H54 (cell line): ENCODE measurements at regions not wholly inside any gene's neighbourhood (a gene's known extent, or its start where the extent isn't known, plus 50 kb on each side); places are given as distances from the start of the nearest gene placed in this dataset.

Experiments
- DNase-seq: peaks from one replicate; pipeline ENCODE4 v3.0.0; 2011; ENCODE audit warnings: low spot score, mixed read lengths; ENCODE audit not compliant: insufficient read length
- FAIRE-seq: peaks from 3 replicates; lab custom pipeline; 2011; peaks lifted over from hg19 to GRCh38; lab: Jason Lieb, UNC
- POLR2A ChIP-seq: IDR thresholded peaks from 2 replicates; pipeline ENCODE4 v1.6.1; 2011; ENCODE audit warnings: low read depth, mild to moderate bottlenecking, low read length

GRCh38 chr21:33121715-33122475 is 52.0 kb downstream of the OLIG1 start:
- FAIRE-seq (no peak), DNase-seq (peak; percentile 26)
- no peak for TF ChIP-seq POLR2A

DNA sequence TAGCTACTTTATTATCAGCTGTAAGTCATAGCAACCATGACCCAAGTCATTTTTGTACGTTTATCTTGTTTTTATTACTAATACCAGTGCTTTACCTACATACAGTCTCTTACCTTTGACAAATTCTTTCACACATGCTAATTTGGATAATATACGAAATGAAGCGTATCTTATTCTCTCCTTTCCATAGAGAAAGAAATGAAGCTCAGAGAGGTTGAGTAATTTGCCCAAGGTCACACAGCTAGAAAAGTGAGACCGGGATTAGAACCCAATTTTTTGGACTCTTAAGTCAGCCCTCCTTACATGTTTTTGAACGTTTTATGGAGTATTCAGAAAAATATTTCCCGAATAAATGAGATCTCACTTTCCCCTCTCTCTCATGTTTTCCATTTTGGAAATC is 52.6 kb downstream of the OLIG1 start:
- no peak for TF ChIP-seq POLR2A
- DNase-seq (no peak), FAIRE-seq (no peak)

- FAIRE-seq (no peak), DNase-seq (no peak)
- no peak for TF ChIP-seq POLR2A
Measured at GRCh38 chr21:33123374-33124123, 53.6 kb downstream of the OLIG1 start.

DNA sequence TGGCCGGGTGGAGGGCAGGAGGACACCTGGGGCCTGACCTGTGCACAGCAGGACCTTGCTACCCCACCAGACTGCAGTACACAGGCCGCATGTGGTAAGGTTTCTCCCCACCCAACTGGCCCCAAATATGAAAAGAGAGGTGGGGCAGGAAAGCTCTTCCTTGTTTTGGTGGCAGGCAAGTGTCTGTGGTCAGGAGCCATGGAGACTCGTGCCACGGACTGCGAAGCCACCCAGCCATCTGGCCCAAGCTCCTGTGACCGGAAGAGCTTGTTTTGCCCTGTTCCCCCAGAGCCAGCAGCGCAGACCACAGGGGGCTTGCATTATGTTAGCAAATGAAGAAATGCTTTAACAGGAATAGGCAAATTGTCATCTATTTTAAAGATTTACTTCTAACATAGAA is 54.9 kb downstream of the OLIG1 start:
- DNase-seq (no peak), FAIRE-seq (no peak)
- no peak for TF ChIP-seq POLR2A

DNA sequence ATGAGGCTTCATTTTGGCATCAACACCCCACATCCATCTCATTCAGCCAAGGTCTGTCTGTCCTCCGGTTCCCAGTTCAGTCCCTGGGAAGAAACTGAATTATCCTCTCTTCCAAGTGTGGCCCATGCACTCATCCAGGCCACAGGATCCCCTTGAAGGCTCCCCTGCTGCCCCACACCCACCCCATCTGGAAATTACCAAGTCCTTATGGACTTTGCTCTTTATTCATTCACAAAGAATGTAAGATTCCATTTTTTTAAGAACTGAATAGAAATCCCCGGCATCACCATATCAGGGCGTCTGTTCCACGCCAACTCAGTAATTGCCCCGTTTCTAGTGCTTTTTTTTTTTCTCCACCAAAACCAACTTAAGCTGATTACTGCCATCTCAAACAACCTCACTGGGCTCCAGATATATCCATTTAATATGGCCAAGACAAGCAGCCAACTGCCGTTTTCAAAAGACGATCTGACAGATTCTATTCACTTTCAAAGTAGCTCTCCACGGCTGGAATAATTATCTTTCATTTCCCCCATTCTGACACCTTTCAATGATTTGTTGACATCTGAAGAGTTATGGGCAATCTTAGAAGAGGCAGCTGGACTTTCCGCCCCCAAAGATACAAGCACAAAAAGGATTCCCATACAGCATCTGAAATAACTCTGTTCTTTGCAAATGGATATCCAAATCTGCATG is 55.9 kb downstream of the OLIG1 start:
- DNase-seq (no peak), FAIRE-seq (no peak)
- TF ChIP-seq POLR2A = no peak

GRCh38 chr21:33126569-33126968 is 56.6 kb downstream of the OLIG1 start:
- no peak for TF ChIP-seq POLR2A
- no peak for FAIRE-seq

DNA sequence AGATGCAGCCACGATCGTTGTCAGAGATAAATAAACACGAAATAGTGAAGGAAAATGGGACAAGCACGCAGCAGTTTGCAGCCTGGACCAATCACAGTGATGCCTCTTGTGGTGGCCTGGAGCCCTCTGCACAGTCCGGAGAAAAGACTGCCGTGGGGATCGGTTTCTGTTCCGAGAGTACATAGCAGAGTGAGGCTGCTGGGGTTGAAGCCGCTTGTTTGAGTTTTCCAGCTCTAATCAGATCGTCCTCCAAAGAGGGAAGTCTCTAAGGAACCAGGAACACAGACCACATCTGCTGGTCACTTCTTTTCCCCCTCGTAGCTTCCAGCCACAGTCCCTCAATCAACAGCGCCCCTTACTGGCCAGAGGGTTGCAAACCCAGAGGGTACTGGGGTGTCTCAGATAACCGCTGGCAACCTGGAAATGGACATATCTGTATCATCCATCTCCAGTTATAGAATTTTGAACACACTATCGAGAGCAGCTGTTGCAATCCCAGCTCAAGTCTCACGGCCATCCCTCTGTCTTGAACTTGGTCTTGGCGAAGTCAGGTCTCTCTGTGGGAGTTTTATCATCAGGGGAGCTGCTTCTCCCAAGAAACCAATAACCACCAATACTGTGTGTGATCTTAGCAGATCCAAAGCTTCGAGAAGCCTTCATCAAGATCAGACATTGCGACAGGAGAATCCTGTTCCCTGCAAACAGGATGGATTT is 57.4 kb downstream of the OLIG1 start:
- no peak for TF ChIP-seq POLR2A
- DNase-seq (peak; percentile 84), FAIRE-seq (peak; percentile 52)

More at GRCh38 chr21:33126569-33126968, 56.6 kb downstream of the OLIG1 start:
- DNase-seq = no peak

DNA sequence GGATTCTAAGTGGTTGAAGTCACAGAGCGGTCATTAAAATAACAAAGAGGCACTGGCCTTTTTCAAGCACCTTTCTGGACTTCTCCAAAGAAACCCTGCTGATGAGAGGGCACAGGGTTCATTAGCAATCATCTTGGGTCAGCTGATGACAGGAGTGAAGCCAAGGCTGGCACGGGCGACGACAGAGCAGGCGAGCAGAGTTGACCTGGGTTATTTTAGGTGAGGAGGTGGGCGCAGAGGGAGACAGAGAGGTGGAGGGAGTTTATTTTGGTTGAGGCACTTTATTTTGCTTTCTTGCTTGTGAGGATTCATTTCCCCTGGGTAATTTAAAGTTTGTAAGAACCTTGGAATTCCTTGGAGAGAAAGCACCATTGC is 57.9 kb downstream of the OLIG1 start:
- DNase-seq = no peak
- no peak for FAIRE-seq
- TF ChIP-seq POLR2A = no peak

- FAIRE-seq (no peak), DNase-seq (no peak)
Measured at GRCh38 chr21:33128538-33128937, 58.6 kb downstream of the OLIG1 start.

GRCh38 chr21:33132054-33132453 is 62.1 kb downstream of the OLIG1 start:
- DNase-seq (no peak), FAIRE-seq (no peak)
- TF ChIP-seq POLR2A = no peak

More at GRCh38 chr21:33128538-33128937, 58.6 kb downstream of the OLIG1 start:
- TF ChIP-seq POLR2A = no peak

DNA sequence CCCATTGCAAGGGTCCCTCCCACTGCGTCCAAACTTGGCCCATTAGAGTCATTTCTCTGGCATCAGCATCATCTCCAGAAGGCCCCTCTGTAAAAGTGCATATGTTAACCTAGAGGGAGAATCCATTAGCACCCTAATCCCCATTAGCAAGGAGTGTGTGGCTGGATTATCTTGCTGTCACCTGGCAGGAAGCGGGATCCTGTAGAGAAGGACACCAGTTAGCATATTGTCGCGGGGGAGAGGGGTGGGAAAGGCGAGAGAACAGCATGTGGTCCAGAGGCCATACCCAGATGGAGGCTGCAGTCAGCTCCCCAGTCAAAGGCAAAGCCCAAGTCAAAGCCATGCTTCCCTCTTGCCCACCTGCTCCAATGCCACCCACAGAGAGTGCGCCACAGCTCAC is 64.0 kb downstream of the OLIG1 start:
- DNase-seq = no peak
- FAIRE-seq = no peak
- TF ChIP-seq POLR2A = no peak

GRCh38 chr21:33135925-33136324 is 66.0 kb downstream of the OLIG1 start:
- TF ChIP-seq POLR2A = no peak
- DNase-seq = no peak
- no peak for FAIRE-seq

- no peak for FAIRE-seq
- DNase-seq = no peak
- TF ChIP-seq POLR2A = no peak
Measured at GRCh38 chr21:33136847-33137502, 67.0 kb downstream of the OLIG1 start.
